HG03469 (cell line): ENCODE measurements at regions not wholly inside any gene's neighbourhood (a gene's known extent, or its start where the extent isn't known, plus 50 kb on each side); places are given as distances from the start of the nearest gene placed in this dataset.

Experiments used
- ATAC-seq: cut with Tn5 transposase; IDR thresholded peaks from one replicate; pipeline ENCODE4 v1.9.1; 2021; ENCODE audit warnings: mild to moderate bottlenecking, moderate library complexity, moderate number of reproducible peaks; ENCODE audit not compliant: unreplicated experiment

DNA sequence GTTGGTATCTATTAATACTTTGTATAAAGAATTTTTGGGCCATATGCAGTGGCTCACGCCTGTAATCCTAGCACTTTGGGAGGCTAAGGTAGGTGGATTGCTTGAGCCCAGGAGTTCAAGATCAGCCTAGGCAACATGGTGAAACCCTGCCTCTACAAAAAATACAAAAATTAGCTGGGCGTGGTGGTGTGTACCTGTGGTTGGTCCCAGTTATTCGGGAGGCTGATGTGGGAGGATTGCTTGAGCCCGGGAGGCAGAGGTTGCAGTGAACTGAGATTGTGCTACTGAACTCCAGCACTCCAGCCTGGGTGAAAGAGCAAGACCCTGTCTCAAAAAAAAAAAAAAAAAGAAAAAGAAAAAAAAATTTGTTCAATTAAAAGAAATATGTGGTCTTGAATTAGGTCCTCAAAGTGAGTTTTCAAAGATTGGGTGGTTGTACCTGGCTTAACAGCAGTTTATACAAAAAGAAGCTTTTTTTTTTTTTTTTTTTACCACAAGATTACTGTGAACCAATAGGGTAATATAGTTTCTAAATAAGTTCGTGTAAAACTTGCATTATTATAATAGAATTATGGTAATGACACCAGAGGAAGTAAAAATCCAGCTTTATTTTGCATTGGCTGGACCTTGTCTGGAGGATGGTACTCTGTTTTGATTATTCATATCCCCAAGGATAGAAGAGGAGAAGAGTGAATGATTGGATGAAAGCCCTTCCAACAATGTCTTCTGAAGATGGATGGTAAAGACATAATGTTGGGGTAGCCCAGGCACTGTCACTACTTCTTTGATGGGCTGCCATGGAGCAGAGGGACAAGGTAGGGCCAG lies 210.3 kb downstream of the MYCN start:
- no peak for ATAC-seq

GRCh38 chr2:16149349-16150243 lies 209.2 kb downstream of the MYCN start:
- no peak for ATAC-seq

GRCh38 chr2:16148632-16149348 lies 208.4 kb downstream of the MYCN start:
- no peak for ATAC-seq

GRCh38 chr2:16142383-16143361 lies 202.3 kb downstream of the MYCN start:
- no peak for ATAC-seq

DNA sequence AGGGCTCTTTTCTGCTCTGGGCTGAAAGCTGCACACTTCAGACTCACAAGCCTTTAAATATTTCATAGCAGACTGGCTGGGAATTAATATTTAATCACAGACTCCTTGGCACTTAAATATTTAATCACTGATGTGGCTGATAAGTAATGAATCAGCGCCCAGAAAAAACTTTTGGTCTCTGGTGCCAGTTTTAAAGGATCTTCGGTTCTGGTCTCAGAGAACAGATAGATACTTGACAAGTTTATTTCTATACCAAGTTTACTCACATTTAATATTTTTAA lies 201.2 kb downstream of the MYCN start:
- ATAC-seq, result no peak

DNA sequence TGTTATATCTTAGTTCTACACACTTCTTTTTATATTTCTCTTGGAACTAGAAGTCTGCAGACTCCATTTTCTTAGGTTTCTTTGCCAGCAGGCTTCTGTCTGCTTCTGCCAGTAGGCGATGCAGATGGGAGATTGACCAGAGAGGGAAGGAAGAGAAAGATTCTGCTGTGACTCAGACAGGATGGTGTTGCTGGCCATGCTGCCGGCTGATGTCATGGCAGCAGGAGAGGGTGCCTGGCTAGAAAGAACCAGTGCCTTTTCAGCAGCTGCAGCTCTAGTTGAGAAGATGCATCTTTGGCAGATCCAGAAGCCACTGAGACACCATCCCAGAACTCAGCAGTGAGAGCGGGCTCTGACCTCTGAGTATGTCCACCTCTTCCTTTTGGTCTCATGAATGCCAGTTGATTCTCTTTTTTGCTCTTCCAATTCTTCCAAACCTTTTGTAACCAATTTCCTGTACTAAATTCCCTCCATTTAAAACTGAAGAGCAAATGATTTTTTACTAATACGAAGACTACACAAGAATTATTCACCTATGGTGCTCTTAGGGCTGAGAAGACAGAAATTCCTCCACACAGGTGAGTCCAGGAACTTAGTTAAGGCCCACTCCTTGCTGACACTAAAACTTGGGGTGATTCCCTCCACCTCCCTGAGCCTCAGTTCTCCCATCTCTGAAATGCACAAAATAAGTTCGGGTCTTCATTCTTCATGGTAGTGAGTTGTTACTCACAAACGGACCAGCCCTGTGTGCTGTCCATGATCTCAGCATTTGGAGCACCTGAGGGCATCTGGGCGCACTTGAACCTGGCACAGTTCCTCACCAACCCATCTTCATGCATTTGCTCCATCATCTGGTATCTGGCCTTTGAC lies 200.7 kb downstream of the MYCN start:
- ATAC-seq, result no peak

- ATAC-seq, result no peak
Measured at GRCh38 chr2:16139663-16140615, 199.6 kb downstream of the MYCN start.

- ATAC-seq, result no peak
Measured at GRCh38 chr2:16138811-16139662, 198.7 kb downstream of the MYCN start.

- ATAC-seq, result no peak
Measured at GRCh38 chr2:16137080-16137755, 196.9 kb downstream of the MYCN start.

DNA sequence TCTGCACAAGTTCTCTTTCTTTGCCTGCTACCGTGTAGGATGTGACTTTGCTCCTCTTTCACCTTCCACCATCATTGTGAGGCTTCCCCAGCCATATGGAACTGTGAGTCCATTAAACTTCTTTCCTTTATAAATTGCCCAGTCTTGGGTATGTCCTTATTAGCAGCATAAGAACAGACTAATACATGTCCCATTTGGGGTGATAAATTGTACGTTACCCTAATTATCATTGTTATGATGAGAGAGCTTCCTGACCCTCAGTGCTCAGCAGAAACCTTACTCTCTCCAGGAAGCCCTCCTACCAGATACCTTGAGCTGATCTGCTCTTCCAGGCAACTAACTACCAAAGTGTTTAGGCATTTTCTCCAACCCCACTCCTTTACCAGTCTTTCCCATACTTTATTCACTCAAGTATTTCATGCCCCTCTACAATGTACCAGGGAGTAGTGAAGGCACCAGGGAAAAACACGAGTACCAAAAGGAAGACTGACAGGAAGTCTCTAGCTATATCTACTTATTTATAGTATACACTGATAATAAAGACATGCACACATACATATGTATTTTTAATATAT lies 196.2 kb downstream of the MYCN start:
- no peak for ATAC-seq

DNA sequence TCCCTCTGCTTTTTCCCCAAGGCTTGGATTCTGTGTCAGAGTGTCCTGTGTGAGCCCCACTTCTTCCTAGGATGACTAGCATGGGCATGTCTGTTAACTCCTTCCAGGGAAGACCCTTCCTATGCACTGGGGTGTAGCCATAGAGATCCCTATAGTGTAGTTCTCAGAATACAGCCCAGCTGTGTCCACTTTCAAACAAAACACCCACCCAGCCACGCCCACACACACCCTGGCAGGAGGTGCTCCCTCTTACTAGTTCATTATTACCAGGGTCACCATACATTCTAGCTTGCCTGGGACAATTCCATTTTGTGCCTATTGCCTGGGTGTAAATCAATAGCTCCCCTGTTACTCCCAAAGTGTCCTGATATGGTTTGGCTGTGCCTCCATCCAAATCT lies 195.6 kb downstream of the MYCN start:
- no peak for ATAC-seq

- no peak for ATAC-seq
Measured at GRCh38 chr2:16135196-16135912, 195.0 kb downstream of the MYCN start.

GRCh38 chr2:16134436-16135165 lies 194.3 kb downstream of the MYCN start:
- no peak for ATAC-seq

- ATAC-seq, result no peak
Measured at GRCh38 chr2:16130906-16131400, 190.6 kb downstream of the MYCN start.

GRCh38 chr2:16130541-16130880 lies 190.2 kb downstream of the MYCN start:
- ATAC-seq, result no peak
